H1 (cell line): ENCODE measurements at regions not wholly inside any gene's neighbourhood (a gene's known extent, or its start where the extent isn't known, plus 50 kb on each side); places are given as distances from the start of the nearest gene placed in this dataset.
"Not testable (repeated sequence)": the region's sequence is repeated elsewhere in the genome, so short reads cannot be mapped to it uniquely, and the experiment has no call there.

Experiments
- CTCF ChIA-PET: fragments of 300-600 bp; sonication (Branson Sonifier 250); formaldehyde crosslinking; loops from one replicate; lab custom pipeline; 2021; ENCODE audit not compliant: partially characterized antibody; lab: Charles Lee
- POLR2A ChIA-PET: fragments of 300-600 bp; sonication (Branson Sonifier 250); formaldehyde crosslinking; loops from one replicate; lab custom pipeline; 2021; ENCODE audit warnings: inconsistent platforms; ENCODE audit not compliant: partially characterized antibody; lab: Charles Lee
- DNase-seq, 2 experiments: peaks; one replicate each; pipeline versions ENCODE4 v3.0.0 to v3.0.0-alpha.2; 2010 to 2022; ENCODE audit warnings: low spot score in 2 of 2, low read depth in 1 of 2, mixed read lengths in 1 of 2
- FAIRE-seq: peaks from 2 replicates; lab custom pipeline; 2011; peaks lifted over from hg19 to GRCh38; lab: Jason Lieb, UNC
- H2AFZ ChIP-seq: 2 replicates; pipeline ENCODE4 v1.8.1; 2012; ENCODE audit warnings: low read length, inconsistent platforms
- H2AK5ac ChIP-seq: 2 replicates; pipeline ENCODE4 v1.6.1; 2013; ENCODE audit warnings: low read depth, low read length
- H2BK120ac ChIP-seq: replicated peaks from 2 replicates; pipeline ENCODE3; 2013; ENCODE audit warnings: low read depth, low read length, inconsistent platforms
- H2BK12ac ChIP-seq: 2 replicates; pipeline ENCODE4 v1.6.1; 2013; ENCODE audit warnings: low read depth, low read length
- H2BK15ac ChIP-seq: 2 replicates; pipeline ENCODE4 v1.6.1; 2013; ENCODE audit warnings: low read length
- H2BK20ac ChIP-seq: 2 replicates; pipeline ENCODE4 v1.6.1; 2013; ENCODE audit warnings: low read length
- H2BK5ac ChIP-seq: 2 replicates; pipeline ENCODE4 v1.6.1; 2013; ENCODE audit warnings: low read depth, low read length
- H3K14ac ChIP-seq: 2 replicates; pipeline ENCODE4 v1.6.1; 2013; ENCODE audit warnings: inconsistent platforms; ENCODE audit not compliant: insufficient read length
- H3K18ac ChIP-seq: 2 replicates; pipeline ENCODE4 v1.6.1; 2013; ENCODE audit warnings: low read length; ENCODE audit errors: extremely low read depth
- H3K23ac ChIP-seq: 2 replicates; pipeline ENCODE4 v1.6.1; 2013; ENCODE audit warnings: inconsistent platforms; ENCODE audit not compliant: insufficient read length
- H3K23me2 ChIP-seq: 2 replicates; pipeline ENCODE4 v1.6.1; 2013; ENCODE audit warnings: low read depth, low read length
- H3K27ac ChIP-seq: 2 replicates; pipeline ENCODE4 v1.6.1; 2011; ENCODE audit warnings: low read depth, low read length, inconsistent platforms
- H3K27me3 ChIP-seq, 4 experiments: replicated peaks in 1 of 4; 1 replicate in 1 of 4; 2 replicates in 3 of 4; pipeline versions ENCODE4 v1.6.1 to v1.8.1; 2011 to 2013; ENCODE audit warnings: low read length in 3 of 4, mild to moderate bottlenecking in 3 of 4, inconsistent platforms in 2 of 4, mixed read lengths in 2 of 4, moderate library complexity in 1 of 4; ENCODE audit not compliant: control insufficient read depth in 3 of 4, insufficient read depth in 3 of 4; ENCODE audit errors: extremely low read depth in 1 of 4
- H3K36me3 ChIP-seq, 4 experiments: 2 replicates each; pipeline versions ENCODE4 v1.6.1 to v1.8.1; 2011 to 2013; ENCODE audit warnings: mild to moderate bottlenecking in 4 of 4, low read length in 3 of 4, moderate library complexity in 2 of 4, control low read depth in 1 of 4, inconsistent platforms in 1 of 4; ENCODE audit not compliant: insufficient read depth in 4 of 4, control insufficient read depth in 2 of 4
- H3K4ac ChIP-seq: replicated peaks from 2 replicates; pipeline ENCODE3; 2013; ENCODE audit warnings: low read length, low read depth, mixed read lengths, inconsistent platforms; ENCODE audit not compliant: insufficient read length
- H3K4me1 ChIP-seq, 4 experiments: replicated peaks in 1 of 4; 1 replicate in 1 of 4; 2 replicates in 3 of 4; pipeline versions ENCODE4 v1.6.1 to v1.8.1; 2011 to 2013; ENCODE audit warnings: low read length in 3 of 4, inconsistent platforms in 2 of 4, mixed read lengths in 1 of 4; ENCODE audit not compliant: insufficient read depth in 4 of 4, control insufficient read depth in 3 of 4
- H3K4me2 ChIP-seq, 2 experiments: 2 replicates each; pipeline versions ENCODE4 v1.6.1 to v1.8.1; 2011 to 2013; ENCODE audit warnings: low read depth in 2 of 2, low read length in 2 of 2, control low read depth in 1 of 2, inconsistent platforms in 1 of 2, mild to moderate bottlenecking in 1 of 2; ENCODE audit not compliant: insufficient read depth in 1 of 2
- H3K4me3 ChIP-seq, 4 experiments: fragments of 200-600, 300-600 bp in 1 of 4; sonication (generic), shearing (Covaris generic), sonication (Bioruptor Twin) in 1 of 4; 2 replicates each; pipeline versions ENCODE4 v1.5.1 to v1.8.1; 2011 to 2016; ENCODE audit warnings: low read length in 4 of 4, low read depth in 3 of 4, control low read depth in 2 of 4, inconsistent platforms in 2 of 4, mild to moderate bottlenecking in 2 of 4, mixed read lengths in 1 of 4, moderate library complexity in 1 of 4; ENCODE audit not compliant: insufficient read depth in 2 of 4; ENCODE audit errors: extremely low read depth in 1 of 4
- H3K56ac ChIP-seq: replicated peaks from 2 replicates; pipeline ENCODE3; 2013; ENCODE audit warnings: low read depth, mild to moderate bottlenecking, mixed read lengths, low read length, inconsistent platforms; ENCODE audit not compliant: insufficient read length
- H3K79me1 ChIP-seq: 2 replicates; pipeline ENCODE4 v1.6.1; 2013; ENCODE audit warnings: low read depth, low read length, control low read depth
- H3K79me2 ChIP-seq, 2 experiments: 2 replicates each; pipeline versions ENCODE4 v1.6.1 to v1.8.1; 2012 to 2013; ENCODE audit warnings: low read length in 2 of 2, mild to moderate bottlenecking in 2 of 2, inconsistent platforms in 1 of 2; ENCODE audit not compliant: insufficient read depth in 2 of 2, control insufficient read depth in 1 of 2
- H3K9ac ChIP-seq, 4 experiments: replicated peaks in 1 of 4; 1 replicate in 1 of 4; 2 replicates in 3 of 4; pipeline versions ENCODE4 v1.6.1 to v1.8.1; 2011 to 2013; ENCODE audit warnings: low read depth in 3 of 4, low read length in 3 of 4, control low read depth in 2 of 4, mild to moderate bottlenecking in 2 of 4, moderate library complexity in 2 of 4, inconsistent platforms in 1 of 4; ENCODE audit errors: extremely low read depth in 1 of 4
- H3K9me3 ChIP-seq, 2 experiments: 2 replicates each; pipeline versions ENCODE4 v1.6.1 to v1.8.1; 2012 to 2013; ENCODE audit warnings: mild to moderate bottlenecking in 2 of 2, moderate library complexity in 2 of 2, control low read depth in 1 of 2, inconsistent platforms in 1 of 2, low read depth in 1 of 2, low read length in 1 of 2, mixed read lengths in 1 of 2; ENCODE audit not compliant: insufficient read depth in 2 of 2
- H4K20me1 ChIP-seq, 2 experiments: replicated peaks in 1 of 2; 2 replicates each; pipeline versions ENCODE3 to v1.8.1; 2011 to 2013; ENCODE audit warnings: inconsistent platforms in 2 of 2, low read length in 2 of 2, mild to moderate bottlenecking in 1 of 2; ENCODE audit not compliant: insufficient read depth in 2 of 2, control insufficient read depth in 1 of 2
- H4K5ac ChIP-seq: 2 replicates; pipeline ENCODE4 v1.6.1; 2013; ENCODE audit warnings: low read length, low read depth, mixed read lengths, inconsistent platforms; ENCODE audit not compliant: insufficient read length
- H4K8ac ChIP-seq: 2 replicates; pipeline ENCODE4 v1.8.0; 2013; ENCODE audit warnings: mild to moderate bottlenecking, moderate library complexity, low read length, inconsistent platforms; ENCODE audit not compliant: insufficient read depth; ENCODE audit errors: extremely low read depth
- H4K91ac ChIP-seq: replicated peaks from 2 replicates; pipeline ENCODE3; 2013; ENCODE audit warnings: low read length, mixed read lengths, inconsistent platforms; ENCODE audit not compliant: insufficient read length
- whole genome bisulfite sequencing, 2 experiments: shearing (Covaris generic) in 1 of 2; methylation state at CpG; one replicate each; pipeline versions ENCODE4 v1.1.6 to v1.1.7; 2013 to 2015; ENCODE audit warnings: low lambda C conversion rate in 2 of 2, mixed read lengths in 2 of 2, inconsistent platforms in 1 of 2, low coverage in 1 of 2, missing lambda C conversion rate in 1 of 2; ENCODE audit not compliant: insufficient replicate concordance in 2 of 2, insufficient coverage in 1 of 2, insufficient read length in 1 of 2; ENCODE audit errors: extremely low coverage in 1 of 2, missing lambda C conversion rate in 1 of 2; 5-methylcytosine and 5-hydroxymethylcytosine counted together

DNA sequence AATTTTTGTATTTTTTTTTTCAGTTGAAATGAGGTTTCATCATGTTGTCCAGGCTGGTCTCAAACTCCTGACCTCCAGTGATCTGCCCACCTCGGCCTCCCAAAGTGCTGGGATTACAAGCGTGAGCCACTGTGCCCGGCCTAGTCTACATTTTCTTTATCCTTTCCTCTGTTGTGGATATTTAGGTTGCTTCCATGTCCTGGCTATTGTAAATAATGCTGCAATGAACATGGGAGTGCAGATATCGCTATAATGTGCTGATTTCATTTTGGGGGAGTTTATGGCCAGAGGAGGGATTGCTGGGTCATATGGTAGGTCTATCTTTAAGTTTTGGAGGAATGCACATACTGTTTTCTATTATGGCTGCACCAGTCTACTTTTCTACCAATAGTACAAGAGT, 58.9 kb upstream of the SYT9 start:
- H4K8ac ChIP-seq, H2BK5ac ChIP-seq, H2AK5ac ChIP-seq, H3K4me2 ChIP-seq, H3K4me3 ChIP-seq, H2BK120ac ChIP-seq, DNase-seq, H2BK12ac ChIP-seq, H3K14ac ChIP-seq, H3K23ac ChIP-seq, H2BK20ac ChIP-seq, FAIRE-seq, H2BK15ac ChIP-seq, H3K27me3 ChIP-seq, H3K27ac ChIP-seq, H3K4ac ChIP-seq, H3K9ac ChIP-seq, CTCF ChIA-PET, H3K79me1 ChIP-seq, H4K20me1 ChIP-seq, H2AFZ ChIP-seq, H3K56ac ChIP-seq, H3K9me3 ChIP-seq, POLR2A ChIA-PET, H4K5ac ChIP-seq, H3K18ac ChIP-seq, H4K91ac ChIP-seq, H3K79me2 ChIP-seq, H3K23me2 ChIP-seq, H3K36me3 ChIP-seq, H3K4me1 ChIP-seq: not testable (repeated sequence)
- 96% methylated on average over 4 of the region's 4 CpGs; no CpG with 5 or more reads in 1 of the 2 experiments for WGBS, 2 experiments
